ENCODE measurements at regions not wholly inside any gene's neighbourhood (a gene's known extent, or its start where the extent isn't known, plus 50 kb on each side); places are given as distances from the start of the nearest gene placed in this dataset.

DNA sequence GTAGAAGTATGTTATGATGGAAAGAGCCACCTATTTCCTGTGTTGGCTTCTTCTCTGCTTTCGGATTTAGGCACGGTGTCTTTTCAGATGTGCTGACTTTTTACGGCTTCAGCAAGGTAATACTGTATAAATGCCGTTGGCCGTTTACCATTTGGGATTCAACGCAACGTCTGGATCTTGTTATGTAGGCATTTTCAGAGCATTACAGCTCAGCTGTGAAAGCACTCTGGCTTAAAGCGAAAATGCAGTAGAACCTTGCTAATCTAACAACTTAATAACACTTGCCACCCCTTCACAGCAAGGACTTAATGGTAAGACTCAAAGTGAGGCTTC, 229.9 kb downstream of the EFCAB11 start:
- no peak overlapping the region for H3K4me3 ChIP-seq (ENCODE audit: low read length)
- no peak for DNase-seq (ENCODE audit: low read depth)
- TF ChIP-seq, protein P1, sequence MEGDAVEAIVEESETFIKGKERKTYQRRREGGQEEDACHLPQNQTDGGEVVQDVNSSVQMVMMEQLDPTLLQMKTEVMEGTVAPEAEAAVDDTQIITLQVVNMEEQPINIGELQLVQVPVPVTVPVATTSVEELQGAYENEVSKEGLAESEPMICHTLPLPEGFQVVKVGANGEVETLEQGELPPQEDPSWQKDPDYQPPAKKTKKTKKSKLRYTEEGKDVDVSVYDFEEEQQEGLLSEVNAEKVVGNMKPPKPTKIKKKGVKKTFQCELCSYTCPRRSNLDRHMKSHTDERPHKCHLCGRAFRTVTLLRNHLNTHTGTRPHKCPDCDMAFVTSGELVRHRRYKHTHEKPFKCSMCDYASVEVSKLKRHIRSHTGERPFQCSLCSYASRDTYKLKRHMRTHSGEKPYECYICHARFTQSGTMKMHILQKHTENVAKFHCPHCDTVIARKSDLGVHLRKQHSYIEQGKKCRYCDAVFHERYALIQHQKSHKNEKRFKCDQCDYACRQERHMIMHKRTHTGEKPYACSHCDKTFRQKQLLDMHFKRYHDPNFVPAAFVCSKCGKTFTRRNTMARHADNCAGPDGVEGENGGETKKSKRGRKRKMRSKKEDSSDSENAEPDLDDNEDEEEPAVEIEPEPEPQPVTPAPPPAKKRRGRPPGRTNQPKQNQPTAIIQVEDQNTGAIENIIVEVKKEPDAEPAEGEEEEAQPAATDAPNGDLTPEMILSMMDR (IDR thresholded peaks at IDR 0.05; ENCODE audit: insufficient read depth, low read depth, low read length, missing control alignments) = no peak

DNA sequence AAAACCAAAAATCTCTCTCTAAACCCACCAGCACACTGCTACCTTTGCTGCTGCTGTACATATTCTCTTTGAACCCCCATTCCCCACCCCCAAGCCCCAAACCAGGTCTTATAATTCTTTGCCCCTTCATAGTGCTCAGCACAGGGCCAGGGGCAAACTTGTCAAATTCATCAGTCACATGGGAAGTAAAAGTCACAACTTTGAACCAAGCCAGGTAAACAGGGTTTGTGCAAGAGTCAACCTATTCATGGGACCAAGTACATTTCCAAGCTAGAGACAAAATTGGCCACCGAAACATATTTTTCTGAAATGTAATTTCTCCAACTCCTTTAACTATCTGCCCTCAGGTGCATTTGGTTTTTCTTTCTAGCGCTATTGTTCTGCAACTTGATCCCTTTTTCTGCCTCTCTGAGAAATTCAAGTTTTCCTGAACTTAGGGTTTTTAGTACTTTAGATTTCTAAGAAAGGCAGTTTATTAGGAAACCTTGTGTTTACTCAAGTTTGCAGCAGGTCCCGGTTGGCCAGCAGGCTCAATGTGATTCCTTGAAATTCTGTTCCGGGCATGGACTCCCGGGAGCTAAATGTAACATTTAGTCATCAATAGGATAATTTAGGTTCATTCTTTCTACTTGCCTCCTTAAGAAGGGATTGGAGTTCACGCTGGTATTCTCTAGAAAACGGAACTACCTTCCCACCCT, 230.5 kb downstream of the EFCAB11 start:
- H3K4me3 ChIP-seq (ENCODE audit: low read length) = no peak overlapping the region

DNA sequence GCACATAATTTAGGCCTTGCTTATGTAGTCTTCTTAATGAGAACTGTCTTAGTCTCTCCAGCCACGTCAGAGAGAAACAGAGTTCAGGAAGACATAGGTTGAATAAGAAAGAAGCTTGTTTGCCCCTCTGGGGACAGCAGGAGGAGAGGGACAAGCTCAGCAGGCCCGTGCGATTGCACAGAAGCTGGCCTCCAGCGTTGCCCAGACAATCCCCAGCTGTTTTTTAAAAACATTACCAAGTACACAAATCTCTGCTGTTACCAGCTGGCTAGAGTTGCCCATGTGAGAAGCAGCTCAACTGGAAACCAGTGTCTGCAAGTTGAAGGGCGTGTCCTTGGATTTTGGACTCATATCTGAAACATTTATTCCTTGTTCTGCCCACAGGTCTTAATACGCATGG, 232.6 kb downstream of the EFCAB11 start:
- H3K4me3 ChIP-seq (ENCODE audit: low read length) = no peak overlapping the region
- DNase-seq (ENCODE audit: low read depth) = peak; percentile 18
- TF ChIP-seq, protein P1 (IDR thresholded peaks at IDR 0.05; ENCODE audit: insufficient read depth, low read depth, low read length, missing control alignments) = no peak

More for the DNA sequence above, 230.5 kb downstream of the EFCAB11 start:
- peak; percentile 5 for DNase-seq (ENCODE audit: low read depth)
- TF ChIP-seq, protein P1 (IDR thresholded peaks at IDR 0.05; ENCODE audit: insufficient read depth, low read depth, low read length, missing control alignments) = no peak

GRCh38 chr14:89720741-89721729, 233.5 kb downstream of the EFCAB11 start:
- DNase-seq (ENCODE audit: low read depth) = no peak
- TF ChIP-seq, protein P1 (IDR thresholded peaks at IDR 0.05; ENCODE audit: insufficient read depth, low read depth, low read length, missing control alignments) = no peak
- H3K4me3 ChIP-seq (ENCODE audit: low read length) = no peak overlapping the region

DNA sequence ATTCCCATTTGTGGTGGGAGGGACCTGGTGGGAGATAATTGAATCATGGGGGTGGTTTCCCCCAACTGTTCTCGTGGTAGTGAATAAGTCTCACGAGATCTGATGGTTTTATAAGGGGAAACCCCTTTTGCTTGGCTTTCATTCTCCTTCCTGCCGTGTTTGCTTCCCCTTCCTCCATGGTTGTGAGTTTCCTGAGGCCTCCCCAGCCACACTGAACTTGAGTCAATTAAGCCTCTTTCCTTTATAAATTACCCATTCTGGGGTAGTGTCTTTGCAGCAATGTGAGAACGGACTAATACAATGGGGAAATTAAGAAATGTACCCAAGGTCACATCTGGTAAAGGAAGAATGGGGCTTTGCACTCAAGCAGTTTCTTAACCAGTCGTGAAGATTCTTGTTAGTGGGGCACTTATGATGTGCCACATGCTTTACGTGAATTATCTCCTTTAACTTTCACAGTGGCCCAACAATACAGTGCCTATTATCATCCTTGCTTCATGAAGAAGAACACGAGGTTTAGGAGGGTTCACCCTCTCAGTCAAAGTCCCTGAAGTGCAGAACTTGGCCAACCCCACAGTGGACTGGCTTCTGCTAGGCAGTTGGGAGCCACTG, 234.3 kb downstream of the EFCAB11 start:
- TF ChIP-seq, protein P1 (IDR thresholded peaks at IDR 0.05; ENCODE audit: insufficient read depth, low read depth, low read length, missing control alignments) = no peak
- no peak overlapping the region for H3K4me3 ChIP-seq (ENCODE audit: low read length)
- no peak for DNase-seq (ENCODE audit: low read depth)

DNA sequence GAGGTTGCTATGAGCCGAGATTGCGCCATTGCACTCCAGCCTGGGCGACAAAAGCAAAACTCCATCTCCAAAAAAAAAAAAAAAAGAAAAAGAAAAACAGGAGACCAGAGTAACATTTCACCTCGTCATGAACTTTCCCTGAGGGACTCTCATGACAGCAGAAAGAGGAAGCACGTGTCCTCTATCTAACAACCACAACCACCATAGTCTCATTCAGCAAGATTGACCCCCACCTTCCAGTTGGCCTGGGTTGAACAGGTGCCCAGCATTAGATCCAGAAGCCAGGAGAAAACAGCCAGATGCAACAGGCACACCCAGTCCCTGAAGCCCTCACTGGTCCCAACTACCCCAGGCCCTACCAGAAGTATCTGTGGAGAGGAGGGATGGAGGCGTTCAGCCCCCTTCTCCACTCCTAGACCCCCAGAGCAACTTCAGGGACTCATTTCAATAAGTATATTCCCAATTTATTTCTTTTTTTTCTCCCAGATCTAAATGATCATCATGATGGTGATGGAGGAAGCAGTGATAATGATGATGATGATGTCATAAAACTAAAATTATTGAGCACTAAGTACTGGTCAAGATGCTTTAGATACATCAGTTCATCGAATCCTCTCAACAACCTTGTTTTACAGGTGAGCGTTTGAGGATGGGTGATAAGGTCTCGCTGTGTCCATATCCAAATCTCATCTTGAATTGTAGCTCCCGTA, 235.0 kb downstream of the EFCAB11 start:
- TF ChIP-seq, protein P1 (IDR thresholded peaks at IDR 0.05; ENCODE audit: insufficient read depth, low read depth, low read length, missing control alignments) = no peak
- no peak overlapping the region for H3K4me3 ChIP-seq (ENCODE audit: low read length)
- DNase-seq (ENCODE audit: low read depth) = no peak
